ENCODE measurements at regions not wholly inside any gene's neighbourhood (a gene's known extent, or its start where the extent isn't known, plus 50 kb on each side); places are given as distances from the start of the nearest gene placed in this dataset.

DNA sequence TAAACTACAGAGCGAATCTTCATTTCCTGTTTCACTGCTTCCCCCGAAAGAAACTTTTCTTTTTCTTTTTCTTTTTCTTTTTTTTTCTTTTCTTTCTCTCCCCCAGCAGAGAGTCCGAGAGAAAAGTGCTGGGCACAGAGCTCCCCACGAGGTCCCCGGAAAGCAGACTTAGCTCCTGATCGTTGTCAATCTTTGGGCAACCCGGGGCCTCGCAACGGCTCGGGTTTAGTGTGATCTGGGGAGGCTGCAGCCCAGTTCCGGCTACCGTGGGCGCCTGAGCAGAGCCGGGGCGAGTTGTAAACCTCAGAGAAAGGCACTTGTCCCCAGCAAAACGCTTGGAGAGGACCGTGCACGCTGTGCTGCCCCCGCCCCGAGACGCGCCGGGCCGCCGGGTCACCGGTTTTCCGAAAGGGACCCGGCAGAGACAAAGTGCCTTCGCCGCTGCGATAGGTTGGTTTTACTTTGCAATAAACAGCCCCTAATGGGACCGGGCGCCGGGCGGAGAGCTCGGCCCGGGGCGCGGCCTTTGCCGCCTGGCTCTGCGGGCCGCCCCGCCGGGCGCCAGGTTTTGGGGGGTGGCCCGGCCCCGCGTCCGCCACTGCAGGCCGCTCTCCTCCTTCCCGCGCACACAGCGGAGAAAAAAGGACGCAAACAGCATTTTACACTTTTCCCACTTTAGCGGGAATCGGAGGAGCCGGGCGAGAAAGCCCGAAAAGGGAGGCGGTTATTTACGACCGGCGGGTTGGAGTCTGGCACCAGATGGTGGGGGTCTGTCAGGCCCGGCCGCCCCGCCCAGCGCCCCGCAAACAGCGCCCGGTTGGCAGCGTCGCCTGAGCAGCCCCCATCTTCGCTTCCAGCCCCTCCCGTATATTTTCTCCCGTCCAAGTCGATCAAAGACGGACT is 136.0 kb downstream of the INSIG2 start:
- DNase-seq = no peak

DNA sequence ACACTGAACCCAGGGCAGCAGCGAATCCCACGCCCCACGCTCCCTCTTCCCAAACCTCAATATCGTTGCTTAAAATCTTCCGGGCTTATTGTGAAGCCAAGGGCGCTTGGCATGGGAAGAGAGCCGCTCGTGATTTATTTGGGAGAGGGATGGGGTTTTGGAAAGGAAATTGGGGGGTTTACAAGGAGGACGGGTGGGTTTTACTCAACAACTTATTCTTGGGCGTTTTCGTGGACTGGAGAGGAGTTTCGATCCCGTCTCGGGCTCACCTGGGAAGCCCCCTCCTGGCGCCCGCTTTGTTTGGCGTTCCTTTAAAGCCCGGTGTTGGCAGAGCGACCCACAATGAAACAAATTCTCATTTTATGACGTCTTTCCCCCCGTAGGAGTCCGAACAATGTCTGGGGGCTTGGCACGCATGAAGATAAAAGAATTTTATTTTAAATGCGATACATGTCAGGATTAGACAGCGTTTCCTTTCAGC is 135.3 kb downstream of the INSIG2 start:
- no peak for DNase-seq

DNA sequence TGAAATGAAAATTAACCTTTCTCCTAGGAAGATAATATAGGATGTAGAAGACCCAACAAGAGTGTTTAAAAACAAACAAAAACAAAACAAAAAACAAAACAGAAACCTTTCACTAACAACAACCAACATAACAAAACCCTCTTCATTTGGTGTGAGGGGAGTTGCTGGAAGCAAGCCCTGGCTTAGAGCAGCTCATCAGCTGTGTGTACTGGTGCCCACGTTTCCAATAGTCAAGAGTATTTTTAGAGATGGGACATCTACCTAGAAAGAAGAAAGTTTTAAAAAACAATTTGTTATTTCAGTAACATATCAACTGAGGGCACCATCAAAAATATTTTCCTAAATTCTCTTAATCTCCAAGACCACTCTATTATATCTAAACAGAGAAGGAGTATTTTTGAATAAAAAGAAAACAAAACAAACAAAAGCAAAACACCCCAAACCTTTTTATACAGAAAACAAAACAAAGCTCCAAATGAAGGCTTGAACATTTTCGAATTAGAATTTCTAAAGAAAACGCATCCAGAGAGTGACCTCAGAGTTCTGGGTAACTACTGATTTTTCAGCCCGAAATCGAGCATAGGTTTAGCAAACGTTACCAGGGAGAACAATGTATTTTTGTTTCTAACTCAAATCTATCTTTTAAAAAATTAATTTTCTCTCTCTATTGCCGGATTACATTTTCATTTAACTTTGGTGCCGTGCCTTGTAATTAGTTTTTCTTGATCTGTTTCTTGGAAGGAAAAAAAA is 134.6 kb downstream of the INSIG2 start:
- no peak for DNase-seq

DNA sequence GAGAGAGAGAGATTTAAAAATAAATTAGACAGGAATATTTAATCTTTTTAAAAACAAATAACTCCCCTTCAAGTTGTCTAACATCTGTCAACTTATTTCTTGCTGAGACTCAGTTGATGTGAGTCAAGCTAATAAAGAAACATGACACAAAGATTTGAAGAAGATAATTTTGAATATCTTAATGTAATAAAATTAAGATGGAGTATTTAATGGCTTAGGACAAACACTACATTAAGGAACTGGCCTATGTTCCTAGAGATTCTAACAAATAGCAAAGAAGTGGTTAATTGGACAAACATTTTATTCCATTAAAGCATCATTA is 134.0 kb downstream of the INSIG2 start:
- DNase-seq = no peak

DNA sequence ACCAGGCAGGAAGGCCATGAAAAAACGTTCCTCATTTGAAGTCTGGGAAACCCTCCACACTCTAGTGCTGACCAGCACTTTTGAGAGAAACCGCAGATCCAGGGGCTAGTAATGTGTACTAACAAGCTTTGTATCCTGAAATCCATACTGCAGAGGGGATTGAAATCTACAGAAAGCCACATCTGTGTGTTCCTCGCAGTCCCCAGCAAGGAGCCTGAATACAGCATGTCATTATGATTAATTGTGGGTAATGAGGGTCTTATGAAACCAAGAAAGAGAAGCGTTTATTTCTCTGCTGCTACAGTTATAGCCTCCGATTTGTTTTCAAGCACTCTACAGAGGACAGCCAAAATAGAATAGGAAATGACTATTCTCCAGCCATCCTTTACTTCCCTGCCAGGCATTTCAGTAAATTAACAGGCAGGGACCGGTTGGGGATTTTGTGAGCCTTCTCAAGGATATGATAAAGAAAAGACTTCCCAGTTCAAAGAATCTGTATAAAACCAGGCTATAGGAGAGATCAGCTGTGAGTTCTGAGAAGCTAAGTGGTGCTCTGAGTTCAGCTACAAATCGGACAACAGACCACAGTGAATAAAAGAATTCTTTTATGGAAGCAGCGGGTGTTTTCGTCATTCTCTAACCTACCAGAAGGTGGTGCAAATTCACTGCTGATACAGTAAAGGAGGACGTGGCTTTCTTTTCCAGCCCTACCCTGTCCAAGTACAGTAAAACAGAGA is 133.4 kb downstream of the INSIG2 start:
- peak; percentile 59 for DNase-seq

DNA sequence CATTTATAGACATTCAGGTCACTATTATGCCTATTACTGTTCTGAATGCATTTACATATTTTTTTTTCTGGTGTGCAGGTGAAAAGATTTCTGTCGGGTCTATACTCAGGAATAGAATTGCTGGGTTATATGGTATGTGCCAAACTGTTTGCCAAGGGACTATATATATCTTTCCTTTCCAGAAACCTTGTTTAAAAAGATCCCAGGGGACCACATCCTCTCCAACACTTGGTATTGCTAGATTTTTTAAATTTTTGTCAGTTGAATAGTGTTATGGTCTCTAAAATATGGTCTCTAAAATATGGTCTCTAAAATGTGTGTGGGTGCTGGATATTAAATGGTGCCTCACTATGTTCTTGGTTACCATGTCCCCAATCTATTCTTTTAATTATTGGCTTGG is 131.3 kb downstream of the INSIG2 start:
- DNase-seq = no peak

DNA sequence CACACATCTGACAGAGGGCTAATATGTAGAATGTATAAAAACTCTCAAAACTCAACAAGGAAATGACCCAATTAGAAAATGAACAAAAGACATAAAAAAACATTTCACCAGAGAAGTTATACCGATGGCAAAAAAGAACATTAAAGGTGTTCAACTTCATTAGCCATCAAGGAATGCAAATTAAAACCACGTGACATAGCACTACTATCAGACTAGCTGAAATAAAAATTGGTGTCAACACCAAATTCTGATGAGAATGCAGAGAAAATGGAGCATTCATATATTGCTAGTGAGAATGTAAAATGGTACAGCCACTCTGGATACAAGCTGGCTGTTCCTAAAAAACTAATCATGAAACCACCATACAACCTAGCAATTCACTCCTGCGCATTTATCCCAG is 128.0 kb downstream of the INSIG2 start:
- no peak for DNase-seq

DNA sequence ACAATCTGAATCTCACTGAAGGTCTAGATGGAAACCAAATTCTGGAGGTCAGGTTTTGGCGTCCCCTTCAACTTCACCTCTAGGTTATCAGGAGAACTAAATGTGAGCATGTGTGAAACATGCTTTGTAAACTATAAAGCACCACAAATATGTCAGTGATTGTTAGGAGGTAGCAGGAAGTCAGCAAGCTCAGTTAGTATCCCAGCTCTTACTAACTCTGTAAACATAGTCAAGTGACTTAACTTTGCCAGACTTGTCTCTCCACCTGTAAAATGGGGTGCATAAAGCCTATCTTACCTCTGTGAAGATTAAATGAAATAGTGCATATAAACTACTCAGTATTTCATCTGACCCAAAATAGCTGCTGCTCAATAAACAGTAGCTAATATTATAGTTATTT is 121.5 kb downstream of the INSIG2 start:
- no peak for DNase-seq

DNA sequence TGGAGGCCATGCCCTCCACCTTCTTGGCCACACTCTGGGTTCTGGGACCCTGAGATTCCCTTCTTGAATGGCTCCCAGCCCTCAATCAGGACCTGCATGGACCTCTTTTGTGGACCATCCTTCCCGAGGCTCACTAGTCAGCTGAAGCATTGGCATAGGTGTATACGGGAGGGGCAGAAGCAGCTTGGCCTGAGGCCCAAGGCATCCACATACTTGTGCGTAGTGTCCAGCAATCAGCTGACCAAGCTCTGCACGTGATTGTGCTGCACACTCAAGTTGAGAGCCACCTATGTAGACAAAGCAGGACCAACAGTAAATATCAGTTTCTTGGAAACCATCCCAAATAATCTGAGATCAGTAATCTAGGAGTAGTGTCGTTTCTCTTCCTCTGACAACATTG is 119.6 kb downstream of the INSIG2 start:
- DNase-seq = no peak

DNA sequence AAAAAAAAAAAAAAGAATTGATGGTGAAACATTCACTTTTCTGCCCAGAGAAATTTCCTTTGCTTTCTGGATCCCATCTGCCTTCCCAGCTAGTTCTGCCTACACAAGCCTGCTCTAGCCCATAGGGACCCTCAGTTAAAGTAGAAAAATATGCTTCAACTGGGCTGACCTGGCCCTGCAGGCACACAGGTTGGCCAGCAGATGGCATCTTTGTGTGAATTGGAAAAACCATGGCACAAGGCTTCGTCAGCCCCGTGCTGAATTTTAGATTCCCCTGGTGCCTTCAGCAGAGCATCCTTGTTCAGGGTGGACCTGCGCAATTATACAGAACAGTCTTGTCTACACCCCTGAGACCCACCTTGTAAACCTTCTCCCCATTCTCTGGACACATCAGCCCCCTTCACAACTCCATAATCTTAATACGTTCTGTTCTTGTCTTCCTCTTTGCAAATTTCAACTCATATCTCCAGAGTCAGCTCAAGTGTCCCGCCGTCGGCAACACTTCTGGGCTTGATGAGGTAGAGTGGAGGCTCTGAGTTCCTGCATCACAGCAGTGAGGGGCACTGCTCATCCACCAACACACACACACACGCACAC is 114.5 kb downstream of the INSIG2 start:
- peak; percentile 56 for DNase-seq

DNA sequence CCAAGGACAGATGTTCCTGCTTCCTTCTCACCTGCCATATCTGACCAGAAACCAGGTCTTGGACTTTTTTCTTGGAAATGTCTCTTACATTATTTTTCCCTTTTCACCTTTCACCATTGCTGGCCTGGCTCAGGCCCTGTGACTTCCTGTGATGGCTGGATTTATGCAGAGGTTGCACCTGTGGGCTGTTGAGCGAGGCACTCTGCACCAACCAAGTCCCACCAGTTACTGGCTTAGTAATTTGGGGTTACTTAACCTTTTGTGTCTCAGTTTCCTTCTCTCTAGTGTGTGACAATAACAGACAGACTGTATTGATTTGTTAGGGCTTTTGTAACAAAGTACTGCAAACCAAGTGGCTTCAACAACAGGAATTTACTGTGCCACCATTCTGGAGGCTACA is 110.0 kb downstream of the INSIG2 start:
- no peak for DNase-seq

DNA sequence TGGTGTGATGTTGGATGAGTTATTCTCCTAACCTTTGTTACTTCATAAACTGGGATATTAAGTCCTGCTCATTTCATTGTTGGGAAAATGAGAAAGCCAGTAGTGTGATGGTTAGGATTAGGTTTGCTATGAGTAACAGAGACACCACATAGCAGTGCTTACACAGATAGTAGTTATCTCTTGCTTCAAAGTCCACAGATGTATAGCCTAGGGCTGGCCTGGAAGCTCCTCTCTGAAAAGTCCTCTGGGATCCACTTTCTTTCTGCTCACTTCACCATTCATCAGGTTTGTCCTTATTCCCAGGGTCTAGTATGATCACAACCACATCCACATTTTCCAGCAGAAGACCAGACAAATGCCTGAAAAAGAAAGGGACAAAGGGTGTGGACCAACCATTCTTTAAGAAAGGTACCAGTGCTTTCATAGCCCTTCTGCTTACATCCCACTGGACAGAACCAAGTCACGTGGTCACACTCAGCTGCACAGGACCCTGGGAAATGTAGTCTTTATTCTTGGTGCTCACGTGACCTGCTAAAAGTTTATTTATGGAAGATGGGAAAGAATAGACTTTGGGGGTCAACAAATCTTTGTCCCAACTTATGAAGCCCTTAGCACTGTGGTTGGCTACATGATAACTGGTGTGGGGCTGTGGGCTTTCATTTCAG is 108.9 kb downstream of the INSIG2 start:
- peak; percentile 4 for DNase-seq

DNA sequence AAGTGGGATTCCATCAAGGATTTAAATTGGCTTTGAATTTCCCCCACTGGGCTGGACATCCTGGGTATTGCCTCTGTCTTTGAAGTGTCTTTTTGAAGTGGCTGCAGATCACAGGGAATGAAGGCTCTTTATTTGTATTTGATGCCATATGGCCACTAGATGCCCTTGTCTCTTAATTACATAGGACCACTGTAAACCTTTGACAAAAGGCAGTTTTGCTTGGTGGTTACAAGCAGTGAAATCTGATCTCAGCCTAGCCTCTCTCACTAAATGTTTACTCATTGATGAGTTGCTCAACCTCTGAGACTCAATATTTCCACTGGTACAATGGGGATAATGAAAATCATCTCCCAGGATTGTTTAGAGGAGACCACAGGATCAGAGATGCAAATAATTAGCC is 102.2 kb downstream of the INSIG2 start:
- peak; percentile 40 for DNase-seq

DNA sequence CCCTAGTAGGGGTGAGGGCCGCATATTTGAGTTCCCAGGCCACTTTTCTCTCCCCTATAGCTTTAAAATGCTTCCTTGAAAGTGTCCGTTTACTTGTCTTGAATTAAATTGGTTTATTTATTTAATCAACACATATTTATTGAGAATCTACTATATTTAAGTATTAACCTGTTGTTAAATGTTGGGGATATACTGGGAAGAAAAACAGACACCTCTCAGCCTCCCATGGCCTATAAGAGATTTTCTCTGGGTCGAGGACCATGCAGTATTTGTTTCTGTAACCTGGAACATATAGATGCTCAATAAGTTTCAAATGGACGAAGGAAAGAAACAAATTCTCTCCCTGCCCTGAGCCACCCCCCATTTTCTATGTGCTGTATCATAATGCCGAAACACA is 98.6 kb downstream of the INSIG2 start:
- no peak for DNase-seq

DNA sequence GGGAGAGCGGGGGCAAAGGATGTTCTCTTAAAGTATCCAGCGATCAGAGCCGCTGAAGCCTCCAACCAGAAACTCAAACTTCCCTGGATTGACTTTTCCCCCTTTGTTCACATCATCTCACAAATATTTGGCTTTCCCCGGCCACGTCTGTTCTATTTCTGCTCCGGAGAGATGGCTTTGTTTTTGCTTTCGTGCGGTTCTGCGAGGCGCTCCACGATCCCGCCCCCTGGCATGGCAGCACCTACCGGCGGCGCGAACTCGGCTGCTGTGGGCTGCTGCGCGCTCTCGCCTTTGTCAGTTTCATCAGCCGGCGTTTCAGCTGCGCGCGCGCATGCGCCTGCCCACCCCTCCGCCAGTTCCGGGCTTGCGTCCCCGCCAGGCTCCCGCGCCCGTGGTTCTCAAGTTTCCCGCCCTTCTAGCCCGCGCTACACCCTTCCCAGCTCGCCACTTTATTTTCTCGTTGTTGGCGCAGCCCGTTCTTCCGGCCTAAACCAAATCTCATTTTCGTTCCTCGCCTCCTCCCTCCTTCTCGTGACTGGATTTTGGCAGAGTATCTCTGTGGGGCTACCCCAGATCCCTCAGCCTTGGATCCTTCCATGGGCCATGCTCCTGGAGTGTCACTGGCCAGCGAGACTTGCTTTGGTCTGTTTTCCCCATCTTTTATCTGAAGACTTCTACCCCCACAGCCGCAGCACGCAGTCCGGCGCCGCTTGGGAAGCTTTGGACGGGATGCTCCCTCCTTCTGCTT is 98.0 kb downstream of the INSIG2 start:
- DNase-seq = peak; percentile 90

DNA sequence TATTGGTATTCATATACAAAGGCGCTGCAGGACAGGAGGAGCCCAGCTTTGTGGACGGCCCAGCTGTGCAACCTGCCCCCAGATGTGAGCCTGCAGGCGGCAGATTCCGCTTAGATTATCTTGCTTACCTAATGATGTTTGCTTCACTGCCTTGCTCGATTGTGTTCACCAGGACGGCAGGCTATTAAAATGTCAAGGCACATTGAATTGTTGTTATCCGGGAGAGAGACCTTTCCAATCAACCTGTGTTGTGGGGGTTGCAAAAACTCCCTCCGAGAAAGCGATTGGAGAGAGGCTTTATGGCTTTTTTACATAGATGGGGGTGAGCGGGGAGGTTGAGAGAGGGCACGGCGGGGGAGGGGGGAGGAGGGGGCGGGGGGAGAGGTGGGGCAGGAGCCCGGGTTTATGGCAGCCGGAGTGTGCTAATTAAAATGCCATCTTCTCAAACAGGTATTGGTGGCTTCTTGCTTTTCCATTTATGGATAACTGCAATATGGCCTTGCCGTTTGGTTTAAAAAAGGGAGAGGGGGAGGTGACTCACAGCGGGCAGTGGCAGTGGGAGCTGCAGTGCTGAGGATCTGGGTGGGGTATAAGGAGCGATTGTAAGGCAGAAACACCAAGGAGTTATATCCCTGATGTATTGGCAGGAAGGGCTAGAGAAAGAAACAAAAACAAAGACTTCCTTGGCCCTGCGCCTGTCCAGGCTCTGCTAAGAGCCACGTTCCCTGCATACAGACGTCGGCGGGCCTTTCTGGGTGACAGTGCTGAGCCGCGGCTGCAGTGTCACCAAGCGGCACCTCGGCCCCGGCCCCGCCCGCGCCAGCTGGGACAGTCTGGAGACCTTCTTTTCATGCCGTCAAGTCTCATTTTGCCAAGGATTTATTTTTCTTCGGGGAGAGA is 97.2 kb downstream of the INSIG2 start:
- peak; percentile 93 for DNase-seq

DNA sequence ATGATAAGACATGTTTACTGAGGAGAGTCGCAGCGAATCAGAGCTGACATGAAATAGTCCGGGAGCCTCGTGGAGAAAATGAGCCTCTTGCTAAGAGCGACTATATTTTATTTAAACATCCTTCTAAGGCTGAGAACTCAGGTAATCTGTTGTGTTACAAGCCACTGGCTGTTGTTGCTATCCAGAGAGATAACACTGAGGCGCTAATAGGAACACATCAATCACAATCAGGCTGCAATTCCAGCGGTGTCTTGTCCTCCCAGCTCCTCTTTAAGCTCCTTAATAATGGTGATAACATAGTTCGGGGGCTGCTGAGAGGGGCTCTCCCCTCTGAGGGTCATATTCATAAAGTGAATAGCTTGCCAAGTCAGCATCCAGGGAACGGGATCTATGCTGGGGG is 95.1 kb downstream of the INSIG2 start:
- DNase-seq = no peak

DNA sequence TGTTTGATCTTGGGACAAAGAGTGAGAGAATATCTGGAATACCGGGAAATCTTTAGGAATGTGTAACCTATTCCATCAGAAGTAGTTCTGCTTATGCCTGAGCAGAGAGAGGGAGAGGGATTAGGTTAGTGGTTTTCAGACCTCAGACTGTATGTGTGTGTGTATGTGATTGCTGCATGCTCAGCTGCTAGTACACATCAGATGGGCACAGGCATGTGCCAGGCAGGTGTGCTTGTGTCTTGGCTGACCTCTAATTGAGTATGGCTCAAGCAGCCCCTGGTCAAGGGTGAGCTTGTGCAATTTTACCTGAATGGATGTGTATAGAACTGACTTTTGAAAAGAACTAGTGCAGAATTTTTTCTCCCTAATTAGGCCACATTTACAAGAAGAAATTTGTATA is 91.2 kb downstream of the INSIG2 start:
- no peak for DNase-seq

DNA sequence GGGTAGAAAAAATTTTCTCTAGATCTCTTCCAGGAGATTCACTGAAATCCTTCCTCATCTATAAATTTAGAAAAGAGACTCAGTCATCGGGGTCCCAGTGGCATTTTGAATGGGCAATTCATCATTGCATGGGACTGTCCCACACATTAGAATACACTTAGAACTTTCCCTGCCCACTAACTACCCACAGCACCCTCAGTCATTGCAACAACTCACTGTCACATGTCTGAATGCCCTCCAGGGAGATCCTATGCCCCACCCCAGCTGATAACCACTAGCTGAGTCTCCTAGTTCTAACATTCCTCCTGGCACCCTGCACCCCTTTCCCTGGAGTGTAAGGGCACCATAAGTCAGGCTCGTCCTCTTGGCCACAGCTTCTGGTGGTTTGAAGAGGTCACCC is 89.6 kb downstream of the INSIG2 start:
- no peak for DNase-seq

DNA sequence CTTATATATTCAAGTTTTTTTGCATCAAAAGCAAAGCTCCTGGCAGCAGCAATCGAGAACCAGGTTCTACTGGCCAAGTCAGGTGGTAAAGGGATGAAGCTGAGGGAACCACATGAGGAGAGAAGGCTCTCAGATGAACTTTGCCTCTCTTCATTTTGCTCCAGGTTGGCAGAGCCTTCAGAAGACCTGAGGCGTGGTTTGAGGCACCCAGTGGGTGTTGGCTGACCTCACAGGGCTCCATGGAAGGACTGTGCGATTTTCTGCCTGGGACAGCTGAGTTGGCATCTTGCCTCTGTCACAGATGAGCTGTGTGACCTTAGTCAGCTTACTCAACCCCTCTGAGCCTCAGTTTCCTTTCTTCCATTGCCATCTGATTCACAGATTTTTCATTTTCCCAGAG is 89.0 kb downstream of the INSIG2 start:
- no peak for DNase-seq

DNA sequence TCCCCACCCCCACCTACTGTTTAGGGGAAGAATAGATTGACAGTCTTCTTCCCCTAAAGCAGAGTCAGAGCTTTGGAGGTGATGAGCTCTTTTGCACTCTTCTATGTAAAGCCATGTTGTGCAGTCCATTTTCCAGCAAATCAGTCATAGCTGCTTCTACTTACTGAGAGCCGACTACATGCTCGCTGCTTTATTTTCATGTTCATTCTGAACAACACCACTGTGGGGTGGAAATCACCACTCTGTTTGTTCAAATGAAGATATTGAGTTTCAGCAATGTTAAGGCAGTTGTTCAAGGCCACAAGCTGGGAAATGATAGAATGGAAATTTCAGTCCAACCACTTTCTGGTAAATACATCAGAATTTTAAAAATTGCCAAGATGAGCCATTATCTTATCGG is 88.3 kb downstream of the INSIG2 start:
- DNase-seq = no peak
